NOMO-1 treated with DMSO at 0.1 percent for 48 hours (cell line): ENCODE measurements at regions not wholly inside any gene's neighbourhood (a gene's known extent, or its start where the extent isn't known, plus 50 kb on each side); places are given as distances from the start of the nearest gene placed in this dataset.

Experiments
- DNase-seq: peaks from one replicate; lab custom pipeline; 2025; ENCODE audit not compliant: unreplicated experiment; lab: John Stamatoyannopoulos, UW

GRCh38 chr12:58819985-58820384 lies 100.3 kb downstream of the LRIG3 start:
- no peak for DNase-seq
